ENCODE measurements at regions not wholly inside any gene's neighbourhood (a gene's known extent, or its start where the extent isn't known, plus 50 kb on each side); places are given as distances from the start of the nearest gene placed in this dataset.

DNA sequence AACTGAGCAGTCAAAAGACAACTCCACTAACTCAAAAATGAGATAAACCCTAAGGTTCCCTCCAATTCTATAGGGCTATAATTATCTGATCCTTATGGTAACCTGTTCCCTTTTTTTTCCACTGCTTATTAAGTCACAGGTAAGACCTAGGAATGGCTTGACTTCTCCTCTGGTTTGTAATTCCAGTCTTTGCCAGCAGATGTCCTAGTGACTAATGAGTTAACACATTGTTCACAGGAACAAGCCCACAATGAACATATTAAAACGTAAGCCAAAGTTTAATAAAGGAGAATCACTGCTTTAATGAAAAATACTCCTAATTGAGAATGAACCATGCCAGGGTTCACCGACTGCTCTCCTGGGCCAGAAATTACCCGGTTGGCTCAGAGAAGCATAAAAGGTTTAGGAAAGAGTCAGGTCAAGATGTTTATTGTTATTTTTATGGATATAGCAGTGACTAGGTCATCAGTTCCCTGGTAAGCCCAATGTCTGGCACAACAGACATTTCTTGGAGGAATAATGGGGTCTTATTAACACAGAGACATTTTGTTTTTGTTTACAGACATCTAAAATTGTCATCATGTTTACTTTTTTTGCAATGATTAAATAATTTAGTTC lies 120.1 kb downstream of the ELAPOR2 start:
- peak; percentile 81 for TF ChIP-seq CTCF (IDR thresholded peaks at IDR 0.05)

GRCh38 chr7:86937363-86937878 lies 122.0 kb downstream of the ELAPOR2 start:
- no peak for TF ChIP-seq CTCF (IDR thresholded peaks at IDR 0.05)

- TF ChIP-seq CTCF (IDR thresholded peaks at IDR 0.05), result no peak
Measured at GRCh38 chr7:86933295-86933845, 126.1 kb downstream of the ELAPOR2 start.

GRCh38 chr7:86932038-86932512 lies 127.4 kb downstream of the ELAPOR2 start:
- no peak for TF ChIP-seq CTCF (IDR thresholded peaks at IDR 0.05)

- TF ChIP-seq CTCF (IDR thresholded peaks at IDR 0.05), result no peak
Measured at GRCh38 chr7:86931439-86931838, 128.0 kb downstream of the ELAPOR2 start.

GRCh38 chr7:86930554-86931307 lies 128.7 kb downstream of the ELAPOR2 start:
- TF ChIP-seq CTCF (IDR thresholded peaks at IDR 0.05), result no peak

DNA sequence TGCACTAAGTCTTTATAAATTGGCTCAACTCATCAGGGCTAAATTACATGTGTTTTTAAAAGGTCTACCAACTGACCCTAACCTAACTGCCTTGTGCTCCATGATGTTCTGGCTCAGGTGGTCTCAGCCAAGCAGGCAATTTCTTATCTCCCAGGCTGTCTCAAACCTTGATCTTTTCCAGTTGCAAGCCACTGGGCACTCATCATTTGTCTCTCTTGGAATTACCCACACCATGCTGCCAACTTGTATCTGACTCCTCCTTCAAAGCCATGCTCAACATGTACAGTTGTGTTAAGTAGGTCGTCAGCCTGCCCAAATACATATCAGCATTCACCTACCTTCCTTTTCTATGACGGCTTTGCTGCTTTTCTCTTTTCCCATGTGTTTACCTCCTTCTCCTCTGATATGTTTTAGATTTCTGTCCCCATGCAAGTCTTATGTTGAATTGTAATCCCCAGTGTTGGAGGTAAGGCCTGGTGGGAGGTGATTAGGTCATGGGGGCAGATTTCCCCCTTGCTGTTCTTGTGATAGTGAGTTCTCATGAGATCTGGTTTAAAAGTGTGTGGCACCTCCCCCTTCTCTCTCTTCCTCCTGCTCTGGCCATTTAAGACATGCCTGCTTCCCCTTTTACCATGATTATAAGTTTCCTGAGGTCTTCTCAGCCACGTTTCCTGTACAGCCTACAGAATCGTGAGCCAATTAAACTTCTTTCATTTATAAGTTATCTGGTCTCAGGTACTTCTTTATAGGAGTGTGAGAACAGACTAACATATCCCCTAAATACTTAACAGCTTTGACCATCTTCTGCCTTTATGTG lies 130.0 kb downstream of the ELAPOR2 start:
- TF ChIP-seq CTCF (IDR thresholded peaks at IDR 0.05), result no peak

All from LNCAP (cell line).